ENCODE measurements at regions not wholly inside any gene's neighbourhood (a gene's known extent, or its start where the extent isn't known, plus 50 kb on each side); places are given as distances from the start of the nearest gene placed in this dataset.
"Not testable (repeated sequence)": the region's sequence is repeated elsewhere in the genome, so short reads cannot be mapped to it uniquely, and the experiment has no call there.

DNA sequence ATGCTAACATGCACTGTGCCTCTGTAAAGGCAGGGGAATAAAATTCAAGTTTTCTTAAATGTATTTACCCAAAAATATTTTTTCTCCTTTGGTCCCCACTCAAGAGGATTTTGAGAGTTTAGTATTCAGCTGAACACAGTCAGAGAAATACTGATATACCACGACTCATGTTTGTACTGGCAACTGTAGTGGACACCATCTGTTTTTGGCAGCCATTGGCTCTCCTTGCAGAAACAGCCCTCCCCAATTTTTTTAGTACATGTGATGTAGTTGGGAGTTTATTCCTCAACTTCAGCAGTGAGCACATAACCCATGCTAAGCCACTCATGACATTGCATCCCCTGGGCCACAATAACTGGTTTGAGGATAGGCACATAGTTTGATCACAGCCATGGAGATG, 154.8 kb upstream of the POU3F1 start:
- no peak for DNase-seq

DNA sequence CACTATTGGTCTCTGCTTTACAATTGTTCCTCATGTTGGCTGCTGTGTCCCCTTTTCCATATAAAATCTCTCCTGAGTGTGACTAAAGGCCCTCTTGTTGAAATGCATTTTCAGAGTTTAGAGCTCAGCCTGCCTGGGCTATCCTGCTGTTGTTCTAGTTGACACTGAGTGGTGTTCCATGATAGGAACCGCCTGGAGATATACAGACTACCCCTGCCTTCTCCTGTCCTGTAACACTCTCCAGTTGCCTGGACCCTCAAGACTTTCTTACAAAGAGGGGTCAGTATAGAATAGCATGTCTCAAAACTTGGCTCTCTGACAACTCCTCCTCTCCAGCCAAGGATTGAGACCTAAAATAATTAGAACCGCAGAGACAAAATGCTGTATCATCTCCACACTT, 152.0 kb upstream of the POU3F1 start:
- DNase-seq = no peak

GRCh38 chr1:38198099-38198498, 151.5 kb upstream of the POU3F1 start:
- no peak for DNase-seq

DNA sequence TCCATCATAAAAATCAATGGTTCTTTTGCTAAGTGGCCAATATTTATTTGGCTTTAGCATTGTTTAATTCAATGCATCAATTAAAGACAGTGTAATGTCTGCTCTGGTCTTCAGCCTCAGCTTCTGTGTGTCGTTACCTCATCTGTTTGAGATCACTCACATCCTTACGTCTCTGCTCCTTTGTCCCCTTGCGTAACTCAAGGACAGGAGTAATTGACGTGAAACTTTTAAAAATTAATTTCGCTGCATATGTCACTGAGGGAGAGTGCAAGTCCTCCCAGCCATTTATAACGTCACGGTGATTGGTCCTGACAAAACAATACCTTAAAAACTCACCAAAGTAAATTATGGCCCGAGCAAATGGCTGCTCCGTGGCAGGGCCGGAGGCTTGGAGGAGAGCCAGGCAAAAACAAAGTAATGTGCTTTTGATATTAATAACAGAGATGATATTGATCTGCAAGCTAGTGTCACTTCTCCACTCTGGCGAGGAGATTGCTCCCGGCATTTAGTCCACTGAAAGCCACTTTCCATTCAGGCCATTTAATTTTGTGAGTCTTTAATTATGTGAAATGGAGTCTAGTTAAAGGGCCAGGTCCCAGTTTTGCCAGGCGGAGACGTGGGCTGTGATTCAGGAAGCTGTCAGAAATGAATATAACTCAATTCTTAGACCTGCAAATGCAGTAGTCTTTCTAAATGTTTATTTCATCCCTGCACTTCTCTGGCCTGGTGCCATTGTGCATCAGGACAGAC, 150.9 kb upstream of the POU3F1 start:
- DNase-seq = no peak

GRCh38 chr1:38194472-38194871, 147.9 kb upstream of the POU3F1 start:
- no peak for DNase-seq

DNA sequence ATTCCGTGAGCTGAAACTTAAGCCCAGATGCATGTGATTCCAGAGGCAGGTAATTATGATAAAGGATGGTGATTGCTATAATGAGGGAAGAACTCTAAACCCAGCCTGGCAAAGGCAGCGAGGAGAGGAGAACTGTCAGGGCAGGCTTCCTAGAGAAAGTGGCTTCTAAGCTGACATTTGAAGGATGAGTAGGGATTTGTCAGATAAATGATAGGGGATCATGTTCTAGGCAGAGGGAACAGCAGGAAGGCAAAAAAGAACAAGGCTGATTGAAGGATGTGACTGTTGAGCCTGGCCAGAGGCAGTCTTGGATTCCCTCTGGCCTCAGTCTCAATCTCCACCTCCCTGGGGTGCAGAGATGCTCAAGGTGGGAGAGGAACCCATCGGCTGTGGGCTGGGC, 146.4 kb upstream of the POU3F1 start:
- no peak for DNase-seq

- no peak for DNase-seq
Measured at GRCh38 chr1:38191461-38191860, 144.9 kb upstream of the POU3F1 start.

DNA sequence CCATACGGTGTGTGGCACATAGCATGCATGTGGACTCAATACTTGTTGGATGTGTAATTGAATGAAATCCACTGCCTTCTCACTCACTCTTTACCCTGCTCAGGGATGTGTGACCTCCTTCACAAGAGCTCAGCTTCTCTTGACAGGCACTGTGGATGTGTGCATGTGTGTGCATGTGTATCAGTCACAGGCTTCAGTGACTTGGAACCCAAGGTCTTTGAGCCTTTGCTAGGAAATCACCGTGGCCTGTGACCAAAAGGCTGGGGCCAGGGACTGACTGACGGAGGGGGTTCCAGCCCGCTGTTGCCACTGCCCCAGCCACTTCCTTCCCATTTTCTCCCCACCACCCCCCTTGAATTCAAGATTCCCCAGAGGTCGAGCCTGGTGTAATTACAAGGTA, 144.4 kb upstream of the POU3F1 start:
- DNase-seq = no peak

- DNase-seq = no peak
Measured at GRCh38 chr1:38187552-38187951, 141.0 kb upstream of the POU3F1 start.

- DNase-seq = no peak
Measured at GRCh38 chr1:38186566-38186965, 140.0 kb upstream of the POU3F1 start.

DNA sequence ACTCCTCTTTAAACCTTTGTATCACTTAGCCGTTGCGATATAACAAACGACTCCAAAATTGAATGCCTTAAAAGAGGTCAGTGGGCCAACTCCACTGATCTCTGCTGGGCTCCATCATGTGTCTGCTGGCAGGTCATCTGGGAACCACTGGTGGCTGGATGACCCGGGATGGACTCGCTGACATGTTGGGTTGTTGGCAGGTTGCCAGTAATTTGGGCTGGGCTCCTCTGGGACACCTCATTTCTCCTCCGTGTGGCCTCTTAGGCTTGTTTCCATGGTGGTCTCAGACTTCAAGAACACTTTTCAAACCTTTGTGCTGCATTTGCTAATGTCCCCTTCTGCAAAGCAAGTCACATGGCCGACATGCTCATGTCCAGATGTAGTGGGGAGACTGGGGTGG, 139.3 kb upstream of the POU3F1 start:
- no peak for DNase-seq

DNA sequence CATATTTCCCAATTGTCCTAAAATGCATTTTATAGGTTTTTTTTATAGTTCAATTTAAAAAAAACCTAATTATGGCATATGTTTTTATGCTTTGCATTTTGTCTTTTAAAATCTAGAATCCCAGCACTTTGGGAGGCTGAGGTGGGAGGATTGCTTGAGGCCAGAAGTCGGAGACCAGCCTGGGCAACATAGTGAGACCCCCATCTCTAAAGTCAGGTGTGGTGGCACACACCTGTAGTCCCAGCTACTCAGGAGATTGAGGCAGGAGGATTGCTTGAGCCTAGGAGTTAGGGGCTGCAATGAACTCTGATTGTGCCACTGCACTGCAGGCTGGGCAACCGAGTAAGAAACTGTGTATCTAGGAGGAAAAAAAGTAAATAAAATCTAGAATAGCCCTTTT, 137.2 kb upstream of the POU3F1 start:
- DNase-seq = no peak

DNA sequence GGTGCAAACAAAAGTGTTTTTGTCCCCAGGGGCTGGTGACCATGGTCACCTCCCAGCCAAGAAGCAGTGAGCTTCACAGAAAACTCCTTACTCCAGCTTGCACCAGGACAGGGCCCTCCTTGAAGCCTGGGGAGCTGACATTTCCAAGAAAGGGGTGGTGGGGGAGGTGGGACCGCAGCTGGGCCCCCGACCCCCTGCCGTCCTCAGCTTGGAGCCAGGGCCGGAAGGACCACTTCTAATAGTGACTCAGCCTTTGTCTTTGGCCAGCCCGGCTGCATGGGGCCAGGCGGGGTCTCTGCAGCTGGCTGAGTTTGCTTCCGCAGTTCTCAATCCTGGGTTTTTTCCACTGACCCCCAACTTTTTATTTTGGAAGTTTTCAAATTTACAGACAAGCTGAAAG, 136.5 kb upstream of the POU3F1 start:
- DNase-seq = no peak

DNA sequence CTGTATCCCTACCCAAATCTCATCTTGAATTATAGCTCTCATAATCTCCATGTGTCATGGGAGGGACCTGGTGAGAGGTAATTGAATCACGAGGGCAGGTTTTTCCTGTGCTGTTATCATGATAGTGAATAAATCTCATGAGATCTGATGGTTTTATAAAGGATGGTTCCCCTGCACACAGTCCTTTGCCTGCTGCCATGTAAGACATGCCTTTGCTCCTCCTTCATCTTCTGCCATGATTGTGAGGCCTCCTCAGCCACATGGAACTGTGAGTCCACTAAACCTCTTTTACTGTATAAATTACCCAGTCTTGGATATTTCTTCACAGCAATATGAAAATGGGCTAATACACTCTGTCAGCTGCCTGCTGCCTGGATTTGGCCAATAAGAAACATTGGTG, 133.8 kb upstream of the POU3F1 start:
- not testable (repeated sequence) for DNase-seq

DNA sequence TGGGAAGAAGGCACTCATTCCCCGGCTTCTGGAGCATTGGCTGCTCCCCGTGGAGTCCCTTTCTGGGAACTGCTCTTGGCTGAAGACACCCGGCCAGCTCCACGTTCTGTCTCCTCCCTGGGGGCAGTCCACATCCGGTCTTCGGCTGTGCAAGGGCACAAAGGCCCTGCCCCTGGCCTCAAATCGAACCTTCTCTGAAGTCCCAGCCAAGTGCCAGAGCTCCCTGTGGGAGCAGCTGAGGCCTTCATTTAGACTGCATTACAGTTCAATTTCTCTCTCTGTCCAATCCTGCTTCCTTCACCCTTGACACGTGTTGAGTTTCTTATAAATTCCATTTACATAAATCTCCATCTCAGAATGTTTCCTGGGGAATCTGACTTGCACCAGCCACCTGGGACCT, 132.9 kb upstream of the POU3F1 start:
- DNase-seq = no peak

- no peak for DNase-seq
Measured at GRCh38 chr1:38178216-38178615, 131.6 kb upstream of the POU3F1 start.

DNA sequence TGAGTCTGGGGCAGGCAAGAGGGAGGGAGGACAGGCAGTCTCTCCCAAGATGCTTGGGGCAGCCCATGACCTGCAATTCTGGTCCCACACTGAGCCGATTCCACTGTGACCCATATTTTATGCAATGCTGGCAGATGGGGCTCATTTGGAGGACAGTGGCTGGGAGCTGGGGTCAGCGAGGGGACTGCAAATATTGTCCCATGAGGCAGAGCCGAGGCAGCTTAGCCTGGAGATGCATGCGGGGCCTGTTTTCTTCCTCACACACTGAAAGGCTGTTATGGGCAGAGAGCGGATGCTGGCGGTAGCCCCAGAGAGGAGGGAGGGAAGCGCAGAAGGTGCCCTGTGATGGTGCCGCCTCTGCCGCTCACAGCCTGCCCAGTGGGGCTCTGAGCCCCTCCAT, 128.5 kb upstream of the POU3F1 start:
- no peak for DNase-seq

- DNase-seq = no peak
Measured at GRCh38 chr1:38173848-38174247, 127.3 kb upstream of the POU3F1 start.

- no peak for DNase-seq
Measured at GRCh38 chr1:38173157-38173831, 126.7 kb upstream of the POU3F1 start.

- no peak for DNase-seq
Measured at GRCh38 chr1:38169121-38169520, 122.5 kb upstream of the POU3F1 start.

DNA sequence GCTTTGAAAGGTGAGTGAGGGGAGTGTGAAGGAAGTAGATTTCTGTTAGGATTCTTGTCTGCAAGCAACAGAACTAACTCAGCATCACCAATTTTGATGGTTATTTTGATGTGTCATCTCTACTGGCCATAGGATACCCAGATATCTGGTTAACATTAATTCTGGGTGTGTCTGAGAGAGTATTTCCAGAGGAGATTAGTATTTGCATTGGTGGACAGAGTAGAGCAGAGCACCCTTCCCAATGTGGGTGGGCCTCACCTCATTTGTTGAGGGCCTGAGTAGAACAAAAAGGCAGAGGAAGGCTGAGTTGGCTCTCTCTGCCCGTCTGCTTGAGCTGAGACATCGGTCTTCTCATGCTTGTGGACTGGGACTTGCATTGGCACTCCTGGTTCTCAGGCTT, 121.8 kb upstream of the POU3F1 start:
- DNase-seq = no peak

- no peak for DNase-seq
Measured at GRCh38 chr1:38166461-38166860, 119.9 kb upstream of the POU3F1 start.

DNA sequence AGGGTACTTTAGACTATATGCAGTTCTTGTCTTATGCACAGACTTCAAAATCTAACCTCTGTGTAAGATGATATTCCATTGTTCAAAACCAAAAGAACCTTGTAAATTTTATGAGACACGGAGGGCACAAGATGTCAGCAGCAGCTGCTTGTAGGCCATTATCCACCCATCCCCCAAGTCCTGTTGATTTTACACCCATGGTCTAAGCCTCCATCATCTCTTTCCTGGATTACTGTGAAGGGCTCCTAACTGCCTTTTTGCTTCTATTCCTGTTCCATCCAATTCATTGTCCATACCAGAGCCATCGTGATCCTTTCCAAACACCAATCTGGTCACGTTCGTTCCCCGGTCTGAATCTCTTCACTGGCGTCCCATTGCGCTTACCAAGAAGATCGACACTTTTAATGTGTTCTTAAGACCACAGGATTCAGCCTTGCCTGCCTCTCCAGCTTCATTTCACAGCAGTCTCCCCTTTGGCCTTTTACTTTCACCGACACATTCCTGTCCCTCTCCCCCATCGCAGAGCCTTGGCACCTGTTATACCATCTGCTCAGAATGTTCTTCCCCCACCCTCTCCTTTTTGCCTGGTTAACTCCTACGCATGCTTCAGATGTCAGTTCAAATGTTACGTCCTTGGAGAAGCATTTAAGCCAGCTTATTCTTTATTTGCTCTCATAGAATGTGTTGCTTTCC, 107.3 kb upstream of the POU3F1 start:
- DNase-seq = no peak

GRCh38 chr1:38153066-38153777, 106.6 kb upstream of the POU3F1 start:
- no peak for DNase-seq
